ENCODE measurements at regions not wholly inside any gene's neighbourhood (a gene's known extent, or its start where the extent isn't known, plus 50 kb on each side); places are given as distances from the start of the nearest gene placed in this dataset.

- H3K27ac ChIP-seq (ENCODE audit: insufficient read depth, low read depth, low read length) = no peak overlapping the region
- peak overlapping the region; percentile 77 for H2AFZ ChIP-seq (ENCODE audit: low read depth, low read length)
- H3K79me2 ChIP-seq (ENCODE audit: control insufficient read depth, insufficient read depth, low read length) = no peaks in the 10 kb centered on the region
- H3K9me3 ChIP-seq (replicated peaks; ENCODE audit: control insufficient read depth, insufficient read depth, low read length) = no peaks in the 10 kb centered on the region
- CTCF ChIA-PET = no interaction called here
- H3K9me1 ChIP-seq (replicated peaks; ENCODE audit: control insufficient read depth, extremely low read depth, insufficient read depth, low read length) = no peaks in the 10 kb centered on the region
- no peaks in the 10 kb centered on the region for H3K36me3 ChIP-seq (ENCODE audit: control insufficient read depth in 2 of 2, extremely low read depth in 1 of 2, insufficient read depth in 2 of 2, low read length in 2 of 2)
- no peak overlapping the region for H3K4me3 ChIP-seq (replicated peaks in 1 of 3; ENCODE audit: insufficient read depth in 1 of 3, low read depth in 1 of 3, low read length in 3 of 3)
- FAIRE-seq = peak; percentile 74
- DNase-seq (ENCODE audit: low read depth, low spot score) = peak; percentile 55
- no peaks in the 10 kb centered on the region for H3K27me3 ChIP-seq (ENCODE audit: control insufficient read depth in 2 of 2, insufficient read depth in 2 of 2, low read length in 2 of 2)
- peak; percentile 45 for TF ChIP-seq FOS (IDR thresholded peaks at IDR 0.05; ENCODE audit: borderline replicate concordance, insufficient read depth, low read length)
- no peak for TF ChIP-seq MYC (IDR thresholded peaks at IDR 0.05; ENCODE audit: low read depth, low read length)
- TF ChIP-seq JUN (IDR thresholded peaks at IDR 0.05; ENCODE audit: borderline replicate concordance, insufficient read depth, insufficient read length, low read depth) = no peak
- intact Hi-C loops (cut with micrococcal nuclease) = no loop called here
- no peaks in the 10 kb centered on the region for H4K20me1 ChIP-seq (replicated peaks; ENCODE audit: control insufficient read depth, extremely low read depth, insufficient read depth, low read length)
- H3K4me2 ChIP-seq (ENCODE audit: insufficient read depth, low read length) = peak overlapping the region; percentile 30
- H3K9ac ChIP-seq (replicated peaks; ENCODE audit: extremely low read depth, insufficient read depth, low read length) = no peak overlapping the region
- POLR2A ChIA-PET = no interaction called here
- peaks cover 6% of the 10 kb centered on the region for H3K4me1 ChIP-seq (ENCODE audit: control insufficient read depth, extremely low read depth, insufficient read depth, low read length)
- dilution Hi-C loops (cut with MboI; ENCODE audit: extremely low pct_ligation_motif_present, low sequenced_read_pairs) = no loop called here
- BruUV-seq (replicated peaks) = no TSS peak
Measured at GRCh38 chr7:136039577-136040345, 62.6 kb upstream of the MTPN start.

DNA sequence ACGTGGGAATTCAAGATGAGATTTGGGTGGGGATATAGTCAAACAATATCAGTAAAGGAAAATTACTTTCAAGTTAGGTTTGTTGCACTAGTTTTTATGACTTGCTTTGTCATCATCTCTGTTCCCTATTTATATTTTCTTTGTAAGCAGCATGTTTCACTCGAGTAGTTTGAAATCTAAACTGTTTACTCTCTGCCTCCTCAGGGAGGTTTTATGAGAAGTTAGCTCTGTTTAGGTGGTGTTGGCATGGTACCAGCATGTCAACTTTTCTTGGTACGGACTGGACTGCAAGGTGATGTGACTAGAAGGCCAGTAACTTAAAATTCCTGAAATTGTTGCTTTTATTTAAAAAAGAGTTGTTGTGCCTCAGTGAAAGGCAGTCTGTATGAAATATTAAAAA, 59.2 kb upstream of the MTPN start:
- dilution Hi-C loops (cut with MboI; ENCODE audit: extremely low pct_ligation_motif_present, low sequenced_read_pairs) = no loop called here
- Histone ChIP-seq H3K27ac (ENCODE audit: insufficient read depth, low read depth, low read length) (no peak overlapping the region), H3K79me2 (ENCODE audit: control insufficient read depth, insufficient read depth, low read length) (no peaks in the 10 kb centered on the region), H3K4me1 (ENCODE audit: control insufficient read depth, extremely low read depth, insufficient read depth, low read length) (peaks cover 6% of the 10 kb centered on the region), H4K20me1 (replicated peaks; ENCODE audit: control insufficient read depth, extremely low read depth, insufficient read depth, low read length) (no peaks in the 10 kb centered on the region), H3K27me3 (ENCODE audit: control insufficient read depth in 2 of 2, insufficient read depth in 2 of 2, low read length in 2 of 2) (peaks cover 0 to 2% of the 10 kb centered on the region in 2 experiments), H3K4me3 (replicated peaks in 1 of 3; ENCODE audit: insufficient read depth in 1 of 3, low read depth in 1 of 3, low read length in 3 of 3) (no peak overlapping the region), H3K36me3 (ENCODE audit: control insufficient read depth in 2 of 2, extremely low read depth in 1 of 2, insufficient read depth in 2 of 2, low read length in 2 of 2) (no peaks in the 10 kb centered on the region), H3K9ac (replicated peaks; ENCODE audit: extremely low read depth, insufficient read depth, low read length) (no peak overlapping the region), H2AFZ (ENCODE audit: low read depth, low read length) (no peak overlapping the region), H3K9me3 (replicated peaks; ENCODE audit: control insufficient read depth, insufficient read depth, low read length) (no peaks in the 10 kb centered on the region), H3K4me2 (ENCODE audit: insufficient read depth, low read length) (no peak overlapping the region), H3K9me1 (replicated peaks; ENCODE audit: control insufficient read depth, extremely low read depth, insufficient read depth, low read length) (no peaks in the 10 kb centered on the region)
- BruUV-seq (replicated peaks) = no TSS peak
- TF ChIP-seq, protein P1, sequence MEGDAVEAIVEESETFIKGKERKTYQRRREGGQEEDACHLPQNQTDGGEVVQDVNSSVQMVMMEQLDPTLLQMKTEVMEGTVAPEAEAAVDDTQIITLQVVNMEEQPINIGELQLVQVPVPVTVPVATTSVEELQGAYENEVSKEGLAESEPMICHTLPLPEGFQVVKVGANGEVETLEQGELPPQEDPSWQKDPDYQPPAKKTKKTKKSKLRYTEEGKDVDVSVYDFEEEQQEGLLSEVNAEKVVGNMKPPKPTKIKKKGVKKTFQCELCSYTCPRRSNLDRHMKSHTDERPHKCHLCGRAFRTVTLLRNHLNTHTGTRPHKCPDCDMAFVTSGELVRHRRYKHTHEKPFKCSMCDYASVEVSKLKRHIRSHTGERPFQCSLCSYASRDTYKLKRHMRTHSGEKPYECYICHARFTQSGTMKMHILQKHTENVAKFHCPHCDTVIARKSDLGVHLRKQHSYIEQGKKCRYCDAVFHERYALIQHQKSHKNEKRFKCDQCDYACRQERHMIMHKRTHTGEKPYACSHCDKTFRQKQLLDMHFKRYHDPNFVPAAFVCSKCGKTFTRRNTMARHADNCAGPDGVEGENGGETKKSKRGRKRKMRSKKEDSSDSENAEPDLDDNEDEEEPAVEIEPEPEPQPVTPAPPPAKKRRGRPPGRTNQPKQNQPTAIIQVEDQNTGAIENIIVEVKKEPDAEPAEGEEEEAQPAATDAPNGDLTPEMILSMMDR (IDR thresholded peaks at IDR 0.05; ENCODE audit: extremely low read depth in 1 of 2, insufficient read depth in 1 of 2, low read depth in 1 of 2, low read length in 2 of 2) = no peak
- TF ChIP-seq JUN (IDR thresholded peaks at IDR 0.05; ENCODE audit: borderline replicate concordance, insufficient read depth, insufficient read length, low read depth) = no peak
- intact Hi-C loops (cut with micrococcal nuclease) = no loop called here
- CTCF ChIA-PET = interaction anchor here (0.6 to 1.5 kb wide), 2 partner anchors 38 to 719 kb away, joined by 3 to 5 read pairs; no protein-coding TSS in a partner anchor
- no peak for FAIRE-seq
- no peak for DNase-seq (ENCODE audit: low read depth, low spot score)
- POLR2A ChIA-PET = no interaction called here

All from endothelial cell of umbilical vein (primary cell).